ENCODE measurements at regions not wholly inside any gene's neighbourhood (a gene's known extent, or its start where the extent isn't known, plus 50 kb on each side); places are given as distances from the start of the nearest gene placed in this dataset.

- no peak for DNase-seq
Measured at GRCh38 chr5:7315118-7315517, 80.8 kb upstream of the ADCY2 start.

- no peak for DNase-seq
Measured at GRCh38 chr5:7317751-7318150, 78.2 kb upstream of the ADCY2 start.

GRCh38 chr5:7320701-7321301, 75.1 kb upstream of the ADCY2 start:
- DNase-seq, result no peak

GRCh38 chr5:7321724-7322123, 74.2 kb upstream of the ADCY2 start:
- DNase-seq, result no peak

- no peak for DNase-seq
Measured at GRCh38 chr5:7324919-7325318, 71.0 kb upstream of the ADCY2 start.

- DNase-seq, result no peak
Measured at GRCh38 chr5:7325975-7326913, 69.7 kb upstream of the ADCY2 start.

GRCh38 chr5:7329141-7329540, 66.8 kb upstream of the ADCY2 start:
- no peak for DNase-seq

- DNase-seq, result no peak
Measured at GRCh38 chr5:7329712-7330111, 66.2 kb upstream of the ADCY2 start.

- no peak for DNase-seq
Measured at GRCh38 chr5:7330256-7330655, 65.7 kb upstream of the ADCY2 start.

GRCh38 chr5:7331131-7331530, 64.8 kb upstream of the ADCY2 start:
- DNase-seq, result no peak
